Suprapubic skin (tissue), 4 donors: ENCODE measurements at regions not wholly inside any gene's neighbourhood (a gene's known extent, or its start where the extent isn't known, plus 50 kb on each side); places are given as distances from the start of the nearest gene placed in this dataset.
"Not testable (repeated sequence)": the region's sequence is repeated elsewhere in the genome, so short reads cannot be mapped to it uniquely, and the experiment has no call there.

ENCODE experiments used
- DNase-seq, 2 donors: peaks; one replicate each; pipeline ENCODE4 v3.0.0-alpha.2; 2019; ENCODE audit warnings: low spot score in 2 of 2
- H3K27ac ChIP-seq: fragments of 200-600 bp; sonication (generic); one replicate; pipeline ENCODE4 v1.5.1; 2019
- H3K27me3 ChIP-seq: fragments of 200-600 bp; sonication (generic); one replicate; pipeline ENCODE4 v1.5.1; 2019
- H3K36me3 ChIP-seq: fragments of 200-600 bp; sonication (generic); one replicate; pipeline ENCODE4 v1.5.1; 2019
- H3K4me1 ChIP-seq: fragments of 200-600 bp; sonication (generic); one replicate; pipeline ENCODE4 v1.5.1; 2019
- H3K4me3 ChIP-seq: fragments of 200-600 bp; sonication (generic); one replicate; pipeline ENCODE4 v1.5.1; 2019; ENCODE audit warnings: mild to moderate bottlenecking
- H3K9me3 ChIP-seq: fragments of 200-600 bp; sonication (generic); one replicate; pipeline ENCODE4 v1.5.1; 2019
- EP300 ChIP-seq: sonication (generic); formaldehyde crosslinking; IDR thresholded peaks from one replicate; pipeline ENCODE4 v1.6.1; 2017; ENCODE audit warnings: antibody characterized with exemption
- POLR2A ChIP-seq, 2 donors: fragments of 450-650 bp; IDR thresholded peaks; one replicate each; pipeline ENCODE4 v1.6.1; 2017; ENCODE audit warnings: antibody characterized with exemption in 2 of 2, mild to moderate bottlenecking in 2 of 2, moderate library complexity in 2 of 2
- POLR2AphosphoS5 ChIP-seq, 3 donors: sonication (generic); formaldehyde crosslinking; IDR thresholded peaks; one replicate each; pipeline ENCODE4 v1.6.1; 2017; ENCODE audit warnings: antibody characterized with exemption in 3 of 3
- WGBS: methylation state at CpG from one replicate; pipeline ENCODE4 v1.1.5; 2018; 5-methylcytosine and 5-hydroxymethylcytosine counted together
- TF ChIP-seq, protein P1 (sequence below), 2 donors: fragments of 200-600 bp in 1 of 2; fragments of 450-650 bp in 1 of 2; sonication (generic) in 1 of 2; IDR thresholded peaks; one replicate each; pipeline ENCODE4 v1.5.1; 2016 to 2019; ENCODE audit warnings: antibody characterized with exemption in 2 of 2, mild to moderate bottlenecking in 1 of 2, moderate library complexity in 1 of 2

DNA sequence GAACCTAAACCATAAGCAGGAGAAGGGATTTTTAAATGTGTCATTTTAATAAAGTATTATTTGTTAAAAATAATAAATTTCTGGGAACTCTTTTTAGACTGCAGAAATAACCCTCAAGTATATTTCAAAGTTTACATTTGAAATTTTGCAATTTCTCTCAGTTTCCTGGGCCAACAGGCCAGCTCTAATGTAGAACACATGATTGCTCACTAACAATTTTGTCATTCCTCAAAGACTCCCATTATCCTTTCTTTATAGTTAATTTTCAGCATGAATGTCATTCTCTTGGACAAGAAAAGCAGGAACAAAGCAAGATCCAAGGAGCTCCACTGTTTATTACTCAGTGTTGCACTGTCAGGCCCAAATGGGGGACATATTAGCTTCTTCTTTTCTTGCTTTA, 119.4 kb upstream of the VANGL1 start:
- TF ChIP-seq POLR2A (IDR thresholded peaks at IDR 0.05): no peak
- TF ChIP-seq EP300: no peak
- TF ChIP-seq, protein P1, sequence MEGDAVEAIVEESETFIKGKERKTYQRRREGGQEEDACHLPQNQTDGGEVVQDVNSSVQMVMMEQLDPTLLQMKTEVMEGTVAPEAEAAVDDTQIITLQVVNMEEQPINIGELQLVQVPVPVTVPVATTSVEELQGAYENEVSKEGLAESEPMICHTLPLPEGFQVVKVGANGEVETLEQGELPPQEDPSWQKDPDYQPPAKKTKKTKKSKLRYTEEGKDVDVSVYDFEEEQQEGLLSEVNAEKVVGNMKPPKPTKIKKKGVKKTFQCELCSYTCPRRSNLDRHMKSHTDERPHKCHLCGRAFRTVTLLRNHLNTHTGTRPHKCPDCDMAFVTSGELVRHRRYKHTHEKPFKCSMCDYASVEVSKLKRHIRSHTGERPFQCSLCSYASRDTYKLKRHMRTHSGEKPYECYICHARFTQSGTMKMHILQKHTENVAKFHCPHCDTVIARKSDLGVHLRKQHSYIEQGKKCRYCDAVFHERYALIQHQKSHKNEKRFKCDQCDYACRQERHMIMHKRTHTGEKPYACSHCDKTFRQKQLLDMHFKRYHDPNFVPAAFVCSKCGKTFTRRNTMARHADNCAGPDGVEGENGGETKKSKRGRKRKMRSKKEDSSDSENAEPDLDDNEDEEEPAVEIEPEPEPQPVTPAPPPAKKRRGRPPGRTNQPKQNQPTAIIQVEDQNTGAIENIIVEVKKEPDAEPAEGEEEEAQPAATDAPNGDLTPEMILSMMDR (IDR thresholded peaks at IDR 0.05): no peak
- no peak for TF ChIP-seq POLR2AphosphoS5 (IDR thresholded peaks at IDR 0.05)
- Histone ChIP-seq H3K36me3 (no peaks in the 10 kb centered on the region), H3K9me3 (no peaks in the 10 kb centered on the region), H3K27me3 (no peaks in the 10 kb centered on the region), H3K27ac (no peak overlapping the region), H3K4me1 (no peaks in the 10 kb centered on the region), H3K4me3 (no peak overlapping the region)
- no peak for DNase-seq

DNA sequence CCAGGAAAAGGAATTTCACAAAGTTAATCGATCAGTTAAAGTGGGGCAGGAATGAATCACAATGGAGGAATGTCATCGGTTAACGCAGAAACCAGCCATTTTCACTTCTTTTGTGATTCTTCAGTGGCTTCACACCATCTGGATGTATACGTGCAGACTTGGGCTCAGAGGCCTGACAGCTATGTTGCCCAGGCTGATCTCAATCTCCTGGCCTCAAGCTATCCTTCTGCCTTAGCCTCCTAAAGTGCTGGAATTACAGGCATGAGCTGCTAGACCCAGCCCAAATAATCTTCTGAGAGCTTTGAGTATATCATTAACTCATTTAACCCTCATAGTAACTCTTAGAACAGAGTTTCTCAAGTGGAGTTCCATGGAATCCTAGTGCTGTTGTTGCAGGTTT, 126.5 kb upstream of the VANGL1 start:
- Histone ChIP-seq H3K4me3 (no peak overlapping the region), H3K27ac (no peak overlapping the region), H3K36me3 (no peaks in the 10 kb centered on the region), H3K27me3 (no peaks in the 10 kb centered on the region), H3K9me3 (no peaks in the 10 kb centered on the region), H3K4me1 (no peaks in the 10 kb centered on the region)
- TF ChIP-seq EP300 (no peak), POLR2A (IDR thresholded peaks at IDR 0.05) (no peak), POLR2AphosphoS5 (IDR thresholded peaks at IDR 0.05) (no peak)
- TF ChIP-seq, protein P1 (IDR thresholded peaks at IDR 0.05): no peak
- 91% methylated on average over 4 of the region's 4 CpGs for WGBS
- DNase-seq: no peak

DNA sequence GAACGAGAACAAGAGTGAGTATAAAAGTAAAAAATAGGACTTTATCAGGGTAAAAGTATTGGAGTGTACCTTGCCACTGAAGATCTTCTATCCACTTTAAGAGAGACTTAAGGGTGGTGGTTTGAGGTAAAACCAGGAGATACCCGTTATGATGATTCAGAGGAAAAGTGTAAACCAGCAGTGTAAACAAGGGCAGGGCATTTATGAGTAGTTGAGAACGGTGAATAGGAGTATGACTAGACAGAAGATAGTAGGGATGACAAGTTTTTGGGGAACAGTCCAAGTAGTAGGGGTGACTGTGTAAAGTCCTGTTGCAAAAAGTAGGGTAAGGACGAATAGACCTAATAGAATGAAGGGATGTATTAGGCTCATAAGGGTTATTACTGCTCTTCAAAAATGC, 131.5 kb upstream of the VANGL1 start:
- 71% methylated on average over 4 of the region's 4 CpGs for WGBS
- not testable (repeated sequence) for H3K9me3 ChIP-seq, DNase-seq, H3K4me1 ChIP-seq, H3K36me3 ChIP-seq, H3K27ac ChIP-seq, H3K4me3 ChIP-seq, H3K27me3 ChIP-seq

DNA sequence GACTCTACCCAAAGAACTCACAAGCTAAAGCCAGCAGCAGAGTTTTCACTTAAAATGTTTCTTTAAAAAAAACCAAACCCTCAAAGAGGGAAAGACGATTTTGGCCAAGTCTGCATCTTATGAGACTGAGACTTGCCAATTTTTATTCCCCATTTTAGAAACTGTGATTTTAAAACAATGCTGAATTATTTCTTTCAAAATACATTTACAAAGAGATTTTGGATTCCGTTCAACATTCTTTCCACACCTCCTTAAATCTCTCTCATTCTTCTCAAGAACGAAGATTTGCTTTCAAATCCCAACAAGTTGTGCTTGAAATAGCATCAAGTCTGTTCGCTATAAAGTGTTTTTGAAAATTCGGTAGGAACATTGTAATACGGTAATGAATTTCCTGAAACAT, 133.9 kb upstream of the VANGL1 start:
- DNase-seq: no peak
- Histone ChIP-seq H3K27me3 (no peaks in the 10 kb centered on the region), H3K4me1 (peaks cover 6% of the 10 kb centered on the region), H3K27ac (no peak overlapping the region), H3K9me3 (no peaks in the 10 kb centered on the region), H3K4me3 (no peak overlapping the region), H3K36me3 (no peaks in the 10 kb centered on the region)
- WGBS: 19% methylated on average over 6 of the region's 6 CpGs
- TF ChIP-seq POLR2AphosphoS5 (IDR thresholded peaks at IDR 0.05): no peak
- no peak for TF ChIP-seq EP300
- TF ChIP-seq POLR2A (IDR thresholded peaks at IDR 0.05): no peak
- TF ChIP-seq, protein P1 (IDR thresholded peaks at IDR 0.05): no peak

DNA sequence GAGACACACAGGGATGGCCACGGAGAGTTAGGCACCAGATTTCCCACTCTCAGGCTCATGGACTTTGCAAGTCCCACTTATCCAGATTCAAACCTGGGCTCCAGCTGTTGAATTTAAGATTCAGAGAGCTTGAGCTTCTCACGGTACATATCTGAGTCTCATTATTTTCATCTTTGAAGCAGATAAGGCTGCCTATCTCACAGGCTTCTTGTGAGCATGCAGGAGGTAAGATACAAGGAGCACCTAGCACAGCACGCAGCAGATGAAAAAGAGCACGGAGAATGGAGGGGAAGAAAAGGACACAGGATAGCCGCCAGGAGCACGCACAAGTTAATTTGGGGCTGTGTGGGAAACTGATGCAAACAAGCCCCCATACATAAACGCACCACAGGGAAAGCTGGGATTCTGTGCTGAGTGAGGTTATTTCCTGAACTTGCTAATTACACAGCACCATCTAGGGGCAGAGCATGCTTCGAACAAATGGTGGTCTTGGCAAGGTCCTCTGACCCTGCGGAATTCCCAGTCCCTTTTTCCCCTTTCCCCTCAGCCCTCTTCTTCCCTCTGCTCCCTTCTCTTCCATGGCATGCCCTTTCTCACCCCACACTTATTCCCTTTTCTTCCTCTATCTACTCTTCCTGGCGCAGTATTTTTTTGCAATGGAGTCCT, 134.7 kb upstream of the VANGL1 start:
- H3K27me3 ChIP-seq: no peaks in the 10 kb centered on the region
- no peak for DNase-seq
- H3K27ac ChIP-seq: no peak overlapping the region
- WGBS: 52% methylated on average over 10 of the region's 10 CpGs
- no peaks in the 10 kb centered on the region for H3K9me3 ChIP-seq
- TF ChIP-seq POLR2A (IDR thresholded peaks at IDR 0.05) (no peak), EP300 (no peak), POLR2AphosphoS5 (IDR thresholded peaks at IDR 0.05) (no peak)
- TF ChIP-seq, protein P1 (IDR thresholded peaks at IDR 0.05): no peak
- H3K36me3 ChIP-seq: no peaks in the 10 kb centered on the region
- H3K4me3 ChIP-seq: no peak overlapping the region
- peaks cover 6% of the 10 kb centered on the region for H3K4me1 ChIP-seq

DNA sequence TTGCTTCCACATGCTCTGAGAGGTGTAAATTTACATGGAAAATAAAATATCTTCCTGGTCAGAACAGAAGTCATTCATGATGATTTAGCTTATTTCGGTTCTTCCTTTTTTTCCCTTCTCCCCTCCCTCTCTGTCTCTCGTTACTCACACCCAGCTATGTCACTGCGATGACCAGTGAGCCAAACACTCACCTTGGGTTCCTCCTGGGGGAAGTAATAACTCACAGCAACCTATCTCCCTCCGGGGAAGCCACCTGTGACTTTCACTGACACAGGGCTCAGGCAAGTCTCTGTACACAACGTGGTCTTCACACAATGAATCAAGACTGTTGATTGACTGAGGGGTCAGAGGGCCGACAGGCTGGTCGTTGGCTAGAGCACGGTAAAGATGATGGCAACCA, 135.3 kb upstream of the VANGL1 start:
- no peak for DNase-seq
- Histone ChIP-seq H3K4me1 (peaks cover 6% of the 10 kb centered on the region), H3K9me3 (no peaks in the 10 kb centered on the region), H3K36me3 (no peaks in the 10 kb centered on the region), H3K27me3 (no peaks in the 10 kb centered on the region), H3K4me3 (no peak overlapping the region), H3K27ac (no peak overlapping the region)
- 63% methylated on average over 8 of the region's 8 CpGs for WGBS
- TF ChIP-seq, protein P1 (IDR thresholded peaks at IDR 0.05): no peak
- TF ChIP-seq EP300 (no peak), POLR2AphosphoS5 (IDR thresholded peaks at IDR 0.05) (no peak), POLR2A (IDR thresholded peaks at IDR 0.05) (no peak)
